GM18951 (cell line): ENCODE measurements at regions not wholly inside any gene's neighbourhood (a gene's known extent, or its start where the extent isn't known, plus 50 kb on each side); places are given as distances from the start of the nearest gene placed in this dataset.

Experiments
- POLR2A ChIP-seq: IDR thresholded peaks from 4 replicates; pipeline ENCODE4 v1.6.1; 2011; ENCODE audit warnings: mild to moderate bottlenecking; ENCODE audit not compliant: insufficient read length, insufficient read depth; ENCODE audit errors: extremely low read depth
- in situ Hi-C: fragments of 300-500 bp; cut with MboI; formaldehyde crosslinking; loops from one replicate; pipeline ENCODE4 v1.12.0; 2022; ENCODE audit warnings: low sequenced_read_pairs, mixed read lengths, inconsistent platforms; ENCODE audit not compliant: unreplicated experiment

- in situ Hi-C loops: no loop called here
- TF ChIP-seq POLR2A: no peak
Observed at GRCh38 chr4:19774690-19775256, 476.9 kb upstream of the SLIT2 start.

DNA sequence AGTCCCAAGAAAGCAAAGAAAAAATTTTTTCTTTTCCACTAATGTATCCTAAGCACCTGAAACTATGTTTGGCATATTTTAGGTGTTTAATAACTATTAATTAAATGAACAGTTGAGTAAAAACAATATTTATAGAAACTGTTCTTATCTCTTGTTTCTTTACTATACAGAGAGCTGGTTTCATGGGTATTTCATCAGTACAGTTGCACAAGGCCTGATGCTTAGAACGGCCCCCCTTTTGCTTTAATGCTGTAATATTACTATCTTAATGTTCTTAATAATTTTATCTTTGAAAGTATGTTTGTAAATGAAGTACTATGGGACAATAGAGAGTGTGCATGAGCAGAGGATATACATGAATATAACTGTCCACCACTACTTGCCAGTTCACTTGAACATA, 479.1 kb upstream of the SLIT2 start:
- no peak for TF ChIP-seq POLR2A

DNA sequence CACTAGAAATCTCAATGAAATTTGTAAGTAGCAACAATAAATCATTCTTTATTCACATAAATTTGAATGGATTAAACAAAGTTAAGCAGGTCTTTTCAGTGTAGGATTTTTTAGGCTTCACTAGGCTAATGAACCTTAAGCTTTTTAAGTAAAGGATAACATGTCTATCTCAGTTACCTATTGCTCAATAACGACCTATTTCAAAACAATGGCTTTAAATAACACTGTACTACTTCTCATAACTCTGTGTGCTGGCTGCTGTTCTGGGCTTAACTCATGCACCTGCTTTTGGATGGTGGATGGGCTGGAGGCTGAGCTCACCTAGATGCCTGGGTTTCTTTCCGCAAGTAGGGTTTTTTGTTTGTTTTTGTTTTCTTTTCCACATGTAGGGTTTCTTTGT, 495.0 kb upstream of the SLIT2 start:
- TF ChIP-seq POLR2A: no peak
- in situ Hi-C loops: no loop called here

More for the DNA sequence above, 479.1 kb upstream of the SLIT2 start:
- in situ Hi-C loops: no loop called here

DNA sequence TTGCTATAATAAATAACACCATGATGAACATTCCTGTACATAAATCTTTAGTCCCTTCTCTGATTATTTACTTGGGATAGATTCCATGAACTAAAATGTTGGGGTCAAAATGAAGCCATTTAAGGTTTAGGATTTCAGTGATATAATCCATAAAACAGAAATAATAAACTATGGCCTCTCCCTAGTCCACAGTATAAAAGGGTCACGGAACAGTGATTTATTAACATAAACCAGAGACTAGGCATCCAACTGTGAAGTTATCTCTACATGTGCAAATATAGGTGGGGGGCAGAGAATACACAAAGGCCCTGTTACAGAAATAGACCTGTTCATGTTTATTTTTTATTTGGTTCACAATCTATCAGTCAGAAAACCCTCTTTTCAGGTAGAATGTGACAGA, 499.1 kb upstream of the SLIT2 start:
- in situ Hi-C loops: no loop called here
- no peak for TF ChIP-seq POLR2A

- TF ChIP-seq POLR2A: no peak
Observed at GRCh38 chr4:19748519-19749479, 502.9 kb upstream of the SLIT2 start.

GRCh38 chr4:19746377-19746776, 505.3 kb upstream of the SLIT2 start:
- TF ChIP-seq POLR2A: no peak
- in situ Hi-C loops: no loop called here

More at GRCh38 chr4:19748519-19749479, 502.9 kb upstream of the SLIT2 start:
- in situ Hi-C loops: no loop called here

GRCh38 chr4:19743115-19743638, 508.5 kb upstream of the SLIT2 start:
- no peak for TF ChIP-seq POLR2A
- in situ Hi-C loops: no loop called here

- in situ Hi-C loops: no loop called here
- TF ChIP-seq POLR2A: no peak
Observed at GRCh38 chr4:19739101-19739651, 512.5 kb upstream of the SLIT2 start.

DNA sequence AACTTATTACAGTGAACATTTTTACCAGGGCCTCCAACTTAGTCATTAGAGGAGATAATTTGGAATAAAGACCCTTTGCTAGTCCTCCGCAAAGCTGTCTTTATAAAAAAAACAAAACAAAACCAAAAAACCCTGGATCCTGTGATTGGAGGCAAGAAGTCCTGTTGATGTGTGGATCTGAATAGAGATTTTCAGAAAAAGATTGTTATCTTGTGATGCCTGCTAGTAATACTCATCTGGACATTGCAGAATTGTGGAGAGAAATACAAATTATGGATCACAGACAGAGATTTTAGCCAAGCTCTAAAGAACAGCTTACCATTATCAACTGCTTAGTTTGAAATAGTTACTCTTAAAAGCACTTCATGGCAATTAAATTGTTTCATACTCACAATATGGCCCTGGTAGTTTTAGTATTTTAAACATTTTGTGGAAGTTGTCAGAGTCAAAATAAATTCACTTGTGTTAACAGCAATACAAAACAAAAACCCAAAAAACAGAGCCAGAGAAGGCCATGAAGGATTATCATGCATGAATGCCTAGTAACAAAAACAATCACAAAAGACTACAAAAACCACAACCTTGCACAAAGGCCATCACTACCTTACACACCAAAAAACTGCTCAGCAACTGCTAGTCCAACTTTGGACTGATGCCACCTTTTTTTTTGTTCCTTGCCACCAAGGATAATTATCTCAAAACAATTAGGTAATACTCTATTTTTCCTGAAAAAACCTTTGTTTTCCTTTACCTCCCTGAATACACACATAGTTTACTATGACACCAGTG, 514.5 kb upstream of the SLIT2 start:
- no peak for TF ChIP-seq POLR2A
- in situ Hi-C loops: no loop called here

DNA sequence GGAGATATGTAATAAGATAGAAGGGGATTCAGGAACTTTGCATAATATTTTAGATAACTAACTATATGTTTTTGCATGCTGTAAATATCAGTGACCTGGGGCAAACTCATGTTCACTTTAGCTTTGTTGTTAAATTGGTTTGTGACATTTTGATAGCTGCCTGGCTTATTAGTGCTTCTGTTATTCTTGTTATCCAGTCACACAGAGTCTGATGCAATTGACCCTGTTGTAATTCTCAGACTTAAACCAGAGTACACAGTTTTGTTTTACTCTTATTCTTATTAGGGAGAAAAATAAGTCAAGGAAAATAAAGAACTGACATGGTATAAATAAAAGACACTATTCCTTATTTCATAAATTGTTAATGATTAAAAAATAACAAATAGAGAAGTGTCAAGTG, 516.7 kb upstream of the SLIT2 start:
- in situ Hi-C loops: no loop called here
- TF ChIP-seq POLR2A: no peak

DNA sequence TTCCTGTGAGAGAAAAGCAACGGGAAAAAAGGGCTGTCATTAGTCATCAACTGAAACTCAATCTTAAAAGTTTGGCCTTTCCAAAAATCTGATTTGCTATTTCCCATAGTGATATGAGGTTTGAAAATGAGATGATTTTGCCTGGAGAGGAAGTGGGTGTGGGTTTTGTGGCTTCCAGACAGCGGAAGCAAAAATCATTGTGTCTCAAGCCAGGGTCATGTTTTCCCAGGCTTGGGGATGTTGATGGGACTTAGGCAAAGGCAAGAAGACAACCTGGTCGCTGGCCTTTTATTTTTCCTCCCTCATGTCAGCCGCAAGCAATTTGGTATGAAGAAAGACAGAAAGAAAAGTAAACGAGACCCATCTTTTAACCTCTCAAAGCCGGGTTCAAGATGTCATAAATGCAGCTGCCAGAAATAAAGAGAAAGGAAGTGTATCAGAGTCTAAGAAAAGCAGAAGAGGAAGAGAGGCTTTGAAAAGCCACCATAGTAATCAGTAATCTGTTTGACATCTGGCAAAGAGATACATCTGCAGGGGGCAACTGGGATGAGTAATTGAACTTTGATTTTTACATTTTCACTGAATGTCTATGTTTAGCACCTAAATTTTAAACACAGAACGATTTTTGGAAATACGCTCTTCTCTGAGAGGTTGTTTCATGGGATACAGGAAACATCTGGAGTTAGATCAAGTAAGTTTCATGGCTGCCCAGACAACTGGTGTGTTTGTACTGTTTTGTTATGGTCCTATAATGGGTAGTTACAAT, 521.6 kb upstream of the SLIT2 start:
- no peak for TF ChIP-seq POLR2A
- in situ Hi-C loops: no loop called here

DNA sequence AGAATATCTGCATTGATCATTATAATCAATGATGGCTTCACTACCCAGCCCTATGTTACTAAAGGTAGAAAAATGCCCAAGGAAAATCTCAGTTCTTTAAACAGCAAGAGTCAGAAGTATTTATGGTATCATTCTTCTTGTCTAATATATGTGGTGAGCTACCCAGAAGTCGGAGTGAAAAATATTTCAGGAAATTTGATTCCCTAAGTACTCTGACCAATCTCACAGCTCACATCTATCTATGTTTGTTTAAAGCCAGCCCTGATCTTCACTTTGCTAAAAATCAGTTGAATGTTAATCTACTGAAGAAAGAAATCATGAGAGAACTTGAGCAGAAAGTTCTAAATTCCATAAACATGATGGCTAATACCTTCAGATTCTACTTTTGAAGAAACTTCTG, 522.9 kb upstream of the SLIT2 start:
- in situ Hi-C loops: no loop called here
- no peak for TF ChIP-seq POLR2A
